HG03354 (cell line): ENCODE measurements at regions not wholly inside any gene's neighbourhood (a gene's known extent, or its start where the extent isn't known, plus 50 kb on each side); places are given as distances from the start of the nearest gene placed in this dataset.

Experiments
- ATAC-seq: cut with Tn5 transposase; IDR thresholded peaks from one replicate; pipeline ENCODE4 v1.9.1; 2021; ENCODE audit warnings: mild to moderate bottlenecking; ENCODE audit not compliant: unreplicated experiment, poor library complexity, severe bottlenecking

- ATAC-seq: no peak
Observed at GRCh38 chr6:90759664-90760063, 172.8 kb upstream of the MAP3K7 start.

- ATAC-seq: no peak
Observed at GRCh38 chr6:90758741-90759140, 171.9 kb upstream of the MAP3K7 start.

- no peak for ATAC-seq
Observed at GRCh38 chr6:90753820-90754643, 167.2 kb upstream of the MAP3K7 start.

- ATAC-seq: no peak
Observed at GRCh38 chr6:90739802-90740201, 152.9 kb upstream of the MAP3K7 start.

- no peak for ATAC-seq
Observed at GRCh38 chr6:90739339-90739738, 152.5 kb upstream of the MAP3K7 start.

GRCh38 chr6:90730151-90730673 lies 143.3 kb upstream of the MAP3K7 start:
- peak; percentile 93 for ATAC-seq

- ATAC-seq: no peak
Observed at GRCh38 chr6:90729057-90729456, 142.2 kb upstream of the MAP3K7 start.

- ATAC-seq: no peak
Observed at GRCh38 chr6:90722648-90723047, 135.8 kb upstream of the MAP3K7 start.

- no peak for ATAC-seq
Observed at GRCh38 chr6:90720404-90720803, 133.5 kb upstream of the MAP3K7 start.

- no peak for ATAC-seq
Observed at GRCh38 chr6:90719321-90720195, 132.7 kb upstream of the MAP3K7 start.

- no peak for ATAC-seq
Observed at GRCh38 chr6:90716376-90716775, 129.5 kb upstream of the MAP3K7 start.

- ATAC-seq: no peak
Observed at GRCh38 chr6:90715093-90715655, 128.3 kb upstream of the MAP3K7 start.

GRCh38 chr6:90714319-90714718 lies 127.4 kb upstream of the MAP3K7 start:
- no peak for ATAC-seq

GRCh38 chr6:90712114-90712513 lies 125.2 kb upstream of the MAP3K7 start:
- ATAC-seq: no peak

GRCh38 chr6:90709431-90709996 lies 122.6 kb upstream of the MAP3K7 start:
- no peak for ATAC-seq

GRCh38 chr6:90708206-90708737 lies 121.4 kb upstream of the MAP3K7 start:
- no peak for ATAC-seq

GRCh38 chr6:90707246-90707645 lies 120.4 kb upstream of the MAP3K7 start:
- ATAC-seq: no peak

GRCh38 chr6:90703336-90703735 lies 116.5 kb upstream of the MAP3K7 start:
- no peak for ATAC-seq

GRCh38 chr6:90701926-90702325 lies 115.1 kb upstream of the MAP3K7 start:
- no peak for ATAC-seq
